NCI-H2196 (cell line): ENCODE measurements at regions not wholly inside any gene's neighbourhood (a gene's known extent, or its start where the extent isn't known, plus 50 kb on each side); places are given as distances from the start of the nearest gene placed in this dataset.
"Not testable (repeated sequence)": the region's sequence is repeated elsewhere in the genome, so short reads cannot be mapped to it uniquely, and the experiment has no call there.

Source experiments
- DNase-seq: peaks from one replicate; lab custom pipeline; 2025; ENCODE audit not compliant: unreplicated experiment; lab: John Stamatoyannopoulos, UW

GRCh38 chr6:85360794-85361642 lies 88.9 kb upstream of the NT5E start:
- no peak for DNase-seq

GRCh38 chr6:85357651-85358050 lies 92.2 kb upstream of the NT5E start:
- no peak for DNase-seq

GRCh38 chr6:85356743-85357142 lies 93.1 kb upstream of the NT5E start:
- DNase-seq, result not testable (repeated sequence)

GRCh38 chr6:85355816-85356215 lies 94.1 kb upstream of the NT5E start:
- no peak for DNase-seq

- DNase-seq, result peak; percentile 62
These were observed 94.9 kb upstream of the NT5E start for GRCh38 chr6:85354761-85355618.

GRCh38 chr6:85353012-85353411 lies 96.9 kb upstream of the NT5E start:
- DNase-seq, result no peak

- no peak for DNase-seq
These were observed 101.2 kb upstream of the NT5E start for GRCh38 chr6:85348643-85349042.

- no peak for DNase-seq
These were observed 102.1 kb upstream of the NT5E start for GRCh38 chr6:85347812-85348211.

GRCh38 chr6:85346196-85346595 lies 103.7 kb upstream of the NT5E start:
- DNase-seq, result no peak

GRCh38 chr6:85344996-85345395 lies 104.9 kb upstream of the NT5E start:
- no peak for DNase-seq

GRCh38 chr6:85343428-85343827 lies 106.5 kb upstream of the NT5E start:
- DNase-seq, result no peak

GRCh38 chr6:85329196-85329595 lies 120.7 kb upstream of the NT5E start:
- DNase-seq, result no peak

- DNase-seq, result not testable (repeated sequence)
These were observed 124.1 kb upstream of the NT5E start for GRCh38 chr6:85325811-85326210.

- DNase-seq, result peak; percentile 79
These were observed 126.3 kb upstream of the NT5E start for GRCh38 chr6:85323435-85324040.

GRCh38 chr6:85322446-85323105 lies 127.3 kb upstream of the NT5E start:
- DNase-seq, result no peak

- DNase-seq, result no peak
These were observed 128.0 kb upstream of the NT5E start for GRCh38 chr6:85321906-85322305.

GRCh38 chr6:85314586-85314985 lies 135.3 kb upstream of the NT5E start:
- no peak for DNase-seq

GRCh38 chr6:85300581-85300980 lies 149.3 kb upstream of the NT5E start:
- no peak for DNase-seq

- DNase-seq, result no peak
These were observed 151.3 kb upstream of the NT5E start for GRCh38 chr6:85298553-85298952.

GRCh38 chr6:85291326-85291725 lies 158.6 kb upstream of the NT5E start:
- DNase-seq, result no peak

GRCh38 chr6:85287654-85288053 lies 162.2 kb upstream of the NT5E start:
- no peak for DNase-seq
